HG02588 (cell line): ENCODE measurements at regions not wholly inside any gene's neighbourhood (a gene's known extent, or its start where the extent isn't known, plus 50 kb on each side); places are given as distances from the start of the nearest gene placed in this dataset.

Source experiments
- ATAC-seq: cut with Tn5 transposase; IDR thresholded peaks from one replicate; pipeline ENCODE4 v1.9.1; 2021; ENCODE audit warnings: mild to moderate bottlenecking, moderate library complexity; ENCODE audit not compliant: unreplicated experiment

- no peak for ATAC-seq
These were observed 127.8 kb downstream of the INHBB start for GRCh38 chr2:120473522-120474271.

- ATAC-seq = no peak
These were observed 128.6 kb downstream of the INHBB start for GRCh38 chr2:120474486-120474885.

- no peak for ATAC-seq
These were observed 130.2 kb downstream of the INHBB start for GRCh38 chr2:120476141-120476540.

DNA sequence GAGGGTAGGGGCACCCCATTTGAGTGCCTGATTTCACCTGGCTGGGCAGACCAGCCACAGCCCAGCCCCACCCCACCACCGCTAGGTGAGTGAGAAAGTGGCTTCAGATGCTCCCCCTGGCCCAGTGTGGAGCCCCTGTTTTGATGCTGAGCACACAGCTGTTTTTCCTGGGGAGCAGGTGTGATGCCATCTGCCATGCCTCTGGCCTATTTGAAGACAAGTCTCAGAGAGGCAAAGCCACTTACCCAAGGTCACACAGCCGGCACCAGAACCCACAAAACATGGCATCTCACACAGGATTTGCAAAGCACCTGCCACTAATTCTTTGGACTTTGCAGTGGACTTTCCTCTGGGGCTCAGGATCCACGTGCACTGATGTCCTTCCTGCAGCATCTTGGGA is 131.3 kb downstream of the INHBB start:
- no peak for ATAC-seq

GRCh38 chr2:120477831-120478481 is 132.0 kb downstream of the INHBB start:
- no peak for ATAC-seq

GRCh38 chr2:120480346-120480902 is 134.5 kb downstream of the INHBB start:
- no peak for ATAC-seq

DNA sequence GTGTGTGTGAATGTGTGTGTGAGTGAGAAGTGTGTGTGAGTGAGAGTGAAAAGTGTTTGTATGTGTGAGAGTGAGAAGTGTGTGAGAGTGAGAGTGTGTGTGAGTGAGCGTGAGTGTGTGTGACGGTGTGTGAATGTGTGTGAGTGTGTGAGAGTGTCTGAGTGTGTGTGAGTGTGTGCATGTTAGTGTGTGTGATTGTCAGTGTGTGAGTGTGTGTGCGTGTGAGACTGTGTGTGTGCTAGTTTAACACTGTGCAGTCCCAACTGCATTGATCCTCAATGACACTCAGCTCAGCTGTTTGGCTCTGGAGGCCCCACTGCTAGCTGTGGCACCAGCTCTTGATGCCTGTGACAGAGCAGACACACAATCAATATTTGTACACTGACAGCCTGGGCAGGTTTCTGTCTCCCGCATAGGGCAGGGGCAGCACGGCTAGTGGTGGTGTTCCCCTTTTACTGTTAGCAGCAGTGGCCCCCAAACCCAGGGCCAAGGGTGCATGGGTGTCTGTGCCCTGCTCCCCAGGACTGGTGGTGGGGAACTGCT is 135.0 kb downstream of the INHBB start:
- ATAC-seq = no peak

DNA sequence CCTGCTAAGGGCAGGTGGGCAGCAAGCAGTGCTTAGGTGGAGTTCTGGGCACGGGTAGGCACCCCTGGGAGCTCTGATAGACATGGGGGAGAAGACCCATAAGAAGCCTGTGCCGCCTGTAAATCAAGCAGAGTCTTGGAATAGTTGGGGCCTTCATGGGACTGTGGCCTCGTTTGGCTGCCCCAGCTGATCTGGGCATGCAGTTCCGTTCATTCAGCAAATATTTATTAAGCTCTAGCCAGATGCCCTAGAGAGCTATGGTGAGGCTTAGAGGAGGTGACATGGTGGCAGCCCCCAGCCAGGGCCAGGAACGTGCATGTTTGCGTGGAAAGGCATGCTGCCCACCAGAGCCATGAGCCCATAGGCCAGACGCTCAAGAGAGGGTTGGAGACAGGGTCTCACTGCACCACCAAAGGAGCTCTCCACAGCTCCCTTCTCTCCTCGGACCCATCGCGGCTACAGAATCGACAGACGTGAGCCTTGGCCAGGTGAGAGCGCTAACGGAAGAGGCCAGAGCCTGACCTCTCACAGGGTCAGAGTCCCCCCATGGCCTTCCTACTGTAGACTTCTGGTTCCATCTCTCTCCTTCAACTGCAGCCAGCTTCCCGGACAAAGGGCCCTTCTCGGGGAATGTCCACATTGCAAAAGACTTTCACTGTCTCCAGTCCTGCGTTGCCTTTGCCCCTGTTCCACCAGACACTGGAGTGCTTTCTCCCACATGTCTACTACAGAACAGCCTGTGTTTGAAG is 135.7 kb downstream of the INHBB start:
- no peak for ATAC-seq

DNA sequence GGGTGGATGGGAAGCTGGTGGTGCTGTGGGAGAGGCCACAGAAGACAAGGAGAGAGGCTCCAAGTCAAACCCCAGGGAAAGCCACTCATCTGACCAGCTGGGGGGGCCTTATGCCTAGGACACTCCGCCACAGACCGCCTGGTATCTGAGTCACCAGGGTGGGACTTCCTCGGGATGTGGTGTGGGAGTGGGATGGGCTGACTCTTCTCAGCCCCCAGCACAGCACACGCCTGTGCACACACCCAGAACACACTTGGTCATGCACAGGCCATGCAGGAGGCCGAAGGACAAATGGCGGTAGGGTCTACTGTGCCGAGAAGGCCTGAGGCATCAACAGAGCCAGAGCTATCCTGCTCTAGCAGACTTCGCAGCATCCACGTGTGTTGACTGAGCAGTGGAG is 136.4 kb downstream of the INHBB start:
- ATAC-seq = no peak

- no peak for ATAC-seq
These were observed 137.4 kb downstream of the INHBB start for GRCh38 chr2:120483355-120483754.

GRCh38 chr2:120485096-120485495 is 139.2 kb downstream of the INHBB start:
- ATAC-seq = no peak

GRCh38 chr2:120486441-120486840 is 140.5 kb downstream of the INHBB start:
- no peak for ATAC-seq

DNA sequence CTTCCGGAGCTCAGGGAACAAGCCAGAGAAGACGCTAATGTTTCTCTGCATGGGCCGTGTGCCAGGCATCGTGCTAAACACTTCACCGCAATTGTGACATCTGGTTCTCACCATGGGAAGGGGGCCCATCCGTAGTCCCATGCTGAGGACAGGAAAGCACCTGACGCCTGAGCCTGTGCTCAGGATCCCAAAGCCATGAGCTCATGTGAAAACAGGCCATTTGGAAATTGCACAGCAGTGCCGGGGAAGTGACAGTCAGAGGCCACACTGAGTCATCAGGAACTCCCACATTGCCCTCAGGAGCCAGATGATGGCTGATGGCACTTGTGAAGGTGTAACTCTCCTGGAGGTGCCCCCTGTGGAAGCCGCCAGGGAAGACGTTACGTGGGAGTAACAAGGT is 141.0 kb downstream of the INHBB start:
- no peak for ATAC-seq

GRCh38 chr2:120488531-120488930 is 142.6 kb downstream of the INHBB start:
- ATAC-seq = no peak

DNA sequence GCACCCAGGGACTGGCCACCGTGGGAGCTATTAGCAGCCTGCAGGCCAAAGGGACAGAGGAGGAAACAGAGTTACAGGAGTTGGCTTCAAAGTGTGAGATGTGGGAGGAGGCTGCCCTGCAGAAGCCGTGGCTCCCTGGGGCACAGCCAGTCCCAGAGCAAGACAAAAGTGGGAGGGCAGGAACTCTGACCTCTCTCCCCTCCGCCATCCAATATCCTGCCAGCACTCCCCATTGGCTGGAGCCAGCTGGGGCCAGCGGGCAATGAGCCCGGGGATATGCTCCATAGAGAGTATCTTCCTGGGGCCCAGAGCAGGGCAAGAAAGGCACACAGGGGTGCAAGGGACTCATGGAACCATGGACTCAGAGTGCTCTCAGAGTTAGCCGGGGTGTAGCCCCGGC is 143.1 kb downstream of the INHBB start:
- no peak for ATAC-seq

DNA sequence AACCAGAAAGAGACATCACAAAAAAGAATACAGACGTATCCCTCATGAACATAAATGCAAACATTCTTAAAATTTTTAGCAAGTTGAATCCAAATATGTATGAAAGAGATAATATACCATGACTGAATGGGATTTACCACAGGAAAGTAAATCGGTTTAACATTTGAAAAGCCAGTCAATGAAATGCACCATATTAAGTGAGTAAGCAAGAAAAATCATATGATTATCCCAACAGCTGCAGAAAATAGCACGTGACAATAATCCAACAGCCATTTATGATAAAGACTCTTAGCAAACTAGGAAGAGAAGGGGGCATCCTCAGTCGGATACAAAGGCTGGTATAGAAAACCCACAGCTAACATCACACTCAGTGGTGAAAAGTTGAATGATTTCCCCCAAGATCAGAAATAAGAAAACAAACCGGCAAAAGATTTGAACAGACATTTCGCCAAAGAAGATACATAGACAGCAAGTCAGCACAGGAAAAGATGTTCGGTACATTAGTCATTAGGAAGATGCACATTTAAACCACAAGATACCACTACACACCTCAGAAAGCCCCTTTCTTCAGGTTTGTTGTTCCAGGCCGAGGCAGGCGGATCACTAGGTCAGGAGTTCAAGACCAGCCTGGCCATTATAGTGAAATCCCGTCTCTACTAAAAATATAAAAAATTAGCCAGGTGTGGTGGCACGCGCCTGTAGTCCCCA is 144.3 kb downstream of the INHBB start:
- no peak for ATAC-seq

DNA sequence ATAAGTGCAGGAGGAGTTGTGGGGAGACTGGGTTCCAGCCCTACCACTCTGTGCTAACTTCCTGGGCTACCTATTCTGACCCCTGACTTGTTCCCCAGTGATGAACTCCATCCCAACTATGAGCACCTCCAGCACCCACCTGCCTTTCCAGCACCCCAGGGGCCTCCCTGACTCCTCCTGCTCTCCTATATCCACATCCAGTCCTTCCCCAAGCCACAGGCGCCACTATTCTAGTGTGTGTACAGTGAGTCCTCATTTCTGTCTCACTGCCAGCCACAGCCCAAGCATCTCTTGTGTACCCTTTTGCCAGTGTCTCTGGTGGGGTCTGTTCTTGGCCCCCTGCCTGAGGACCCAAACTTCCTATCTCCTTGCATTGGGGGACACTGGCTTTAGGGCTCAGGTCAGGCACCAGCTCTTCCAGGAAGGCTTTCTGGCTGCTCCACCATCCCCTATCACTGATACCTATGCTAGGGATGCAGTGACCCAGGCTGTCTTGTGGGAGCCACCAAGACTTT is 145.2 kb downstream of the INHBB start:
- ATAC-seq = no peak

DNA sequence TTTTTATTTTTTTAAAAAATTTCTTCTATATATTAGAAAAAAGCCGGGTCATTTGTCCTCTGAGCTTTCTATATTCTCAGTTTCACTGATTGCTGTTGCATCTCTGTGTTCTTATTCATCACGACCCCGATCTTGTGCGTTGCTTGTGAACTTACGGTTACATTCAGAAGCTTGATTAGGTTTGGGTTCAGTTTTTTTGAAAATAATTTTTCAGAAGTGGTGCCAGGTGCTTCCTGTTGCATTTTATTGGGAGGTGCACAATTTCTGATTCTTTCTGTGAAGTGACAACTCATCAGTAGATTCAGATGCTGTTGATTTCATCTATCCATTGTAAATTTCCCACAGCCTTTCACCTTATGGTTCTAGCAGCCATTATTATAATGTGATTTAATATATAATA is 147.3 kb downstream of the INHBB start:
- ATAC-seq = no peak

GRCh38 chr2:120494446-120494845 is 148.5 kb downstream of the INHBB start:
- no peak for ATAC-seq

DNA sequence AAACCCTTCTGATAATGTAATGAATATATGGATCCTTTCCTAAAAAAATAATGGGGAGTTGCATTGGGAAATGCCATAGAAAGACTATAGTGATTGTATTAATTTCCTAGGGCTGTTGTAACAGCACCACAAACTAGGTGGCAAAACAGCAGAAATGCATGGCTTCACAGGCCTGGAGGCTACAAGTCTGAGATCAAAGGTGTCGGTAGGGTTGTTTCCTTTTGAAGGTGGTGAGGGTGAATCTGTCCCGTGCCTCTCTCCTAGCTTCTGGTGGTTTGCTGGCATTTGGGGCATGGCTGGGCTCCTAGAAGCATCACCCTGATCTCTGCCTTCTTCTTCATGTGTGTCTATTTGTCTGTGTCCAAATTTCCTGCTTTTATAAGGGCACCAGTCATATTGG is 149.7 kb downstream of the INHBB start:
- ATAC-seq = no peak

DNA sequence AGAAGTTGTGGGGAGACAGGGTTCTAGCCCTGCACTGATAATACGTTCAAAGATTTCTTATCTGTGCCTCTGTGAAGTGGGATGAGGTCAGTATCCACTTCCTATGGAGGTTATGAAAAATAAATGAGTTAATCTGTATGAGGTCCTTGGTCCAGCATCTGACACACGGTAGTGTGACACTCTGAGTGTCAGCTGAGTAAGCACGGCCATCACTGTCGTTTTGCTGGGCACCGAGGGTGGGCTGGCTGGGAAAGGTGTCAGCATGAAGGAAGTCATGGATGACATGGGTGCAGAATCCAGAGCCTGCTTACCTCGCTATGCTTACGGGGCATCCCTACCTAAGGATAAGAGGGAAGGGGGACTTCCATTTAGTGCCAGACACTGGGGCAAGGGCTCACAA is 150.3 kb downstream of the INHBB start:
- no peak for ATAC-seq
